ENCODE measurements at regions not wholly inside any gene's neighbourhood (a gene's known extent, or its start where the extent isn't known, plus 50 kb on each side); places are given as distances from the start of the nearest gene placed in this dataset.
A peak's percentile ranks its signal among the peaks of the same experiment; 100 is the strongest.
"Not testable (repeated sequence)": the region's sequence is repeated elsewhere in the genome, so short reads cannot be mapped to it uniquely, and the experiment has no call there.

GRCh38 chr6:168995526-168996355, 257.9 kb downstream of the THBS2 start:
- Mint-ChIP-seq H3K4me3 (no peak overlapping the region), H3K9me3 (no peaks in the 10 kb centered on the region), H3K4me1 (no peaks in the 10 kb centered on the region), H3K27ac (no peak overlapping the region), H3K27me3 (ENCODE audit: low read depth) (no peaks in the 10 kb centered on the region), H3K36me3 (no peaks in the 10 kb centered on the region)
- DNase-seq (ENCODE audit: low spot score in 2 of 2, unreplicated experiment in 2 of 2), result no peak
- no peak for TF ChIP-seq CTCF (IDR thresholded peaks at IDR 0.05; ENCODE audit: unreplicated experiment)

GRCh38 chr6:168994956-168995355, 258.7 kb downstream of the THBS2 start:
- no peaks in the 10 kb centered on the region for H3K9me3 Mint-ChIP-seq
- DNase-seq (ENCODE audit: low spot score in 2 of 2, unreplicated experiment in 2 of 2), result no peak
- no peaks in the 10 kb centered on the region for H3K36me3 Mint-ChIP-seq
- peaks cover 2% of the 10 kb centered on the region for H3K4me1 Mint-ChIP-seq
- no peak overlapping the region for H3K4me3 Mint-ChIP-seq
- no peak for TF ChIP-seq CTCF (IDR thresholded peaks at IDR 0.05; ENCODE audit: unreplicated experiment)
- H3K27ac Mint-ChIP-seq, result no peak overlapping the region
- H3K27me3 Mint-ChIP-seq (ENCODE audit: low read depth), result no peaks in the 10 kb centered on the region

- Mint-ChIP-seq H3K27ac (peak overlapping the region; percentile 2), H3K9me3 (no peaks in the 10 kb centered on the region), H3K4me3 (no peak overlapping the region), H3K36me3 (no peaks in the 10 kb centered on the region), H3K4me1 (peaks cover 13% of the 10 kb centered on the region), H3K27me3 (ENCODE audit: low read depth) (no peaks in the 10 kb centered on the region)
- no peak for TF ChIP-seq CTCF (IDR thresholded peaks at IDR 0.05; ENCODE audit: unreplicated experiment)
- DNase-seq (ENCODE audit: low spot score in 2 of 2, unreplicated experiment in 2 of 2), result no peak
These were observed 261.1 kb downstream of the THBS2 start for GRCh38 chr6:168992446-168993144.

- H3K9me3 Mint-ChIP-seq; H3K4me3 Mint-ChIP-seq; H3K27ac Mint-ChIP-seq; DNase-seq (ENCODE audit: low spot score in 2 of 2, unreplicated experiment in 2 of 2); H3K27me3 Mint-ChIP-seq (ENCODE audit: low read depth); H3K36me3 Mint-ChIP-seq: not testable (repeated sequence)
- H3K4me1 Mint-ChIP-seq, result peaks cover 13% of the 10 kb centered on the region
These were observed 262.0 kb downstream of the THBS2 start for GRCh38 chr6:168991695-168992094.

- Mint-ChIP-seq H3K27me3 (ENCODE audit: low read depth) (no peaks in the 10 kb centered on the region), H3K4me3 (no peak overlapping the region), H3K27ac (peak overlapping the region; percentile 25), H3K4me1 (peaks cover 13% of the 10 kb centered on the region), H3K9me3 (no peaks in the 10 kb centered on the region), H3K36me3 (no peaks in the 10 kb centered on the region)
- no peak for TF ChIP-seq CTCF (IDR thresholded peaks at IDR 0.05; ENCODE audit: unreplicated experiment)
- no peak for DNase-seq (ENCODE audit: low spot score in 2 of 2, unreplicated experiment in 2 of 2)
These were observed 263.5 kb downstream of the THBS2 start for GRCh38 chr6:168990019-168990751.

- no peak overlapping the region for H3K27ac Mint-ChIP-seq
- H3K9me3 Mint-ChIP-seq, result no peaks in the 10 kb centered on the region
- H3K4me1 Mint-ChIP-seq, result peaks cover 13% of the 10 kb centered on the region
- H3K36me3 Mint-ChIP-seq, result no peaks in the 10 kb centered on the region
- no peak overlapping the region for H3K4me3 Mint-ChIP-seq
- no peak for TF ChIP-seq CTCF (IDR thresholded peaks at IDR 0.05; ENCODE audit: unreplicated experiment)
- no peak for DNase-seq (ENCODE audit: low spot score in 2 of 2, unreplicated experiment in 2 of 2)
- H3K27me3 Mint-ChIP-seq (ENCODE audit: low read depth), result no peaks in the 10 kb centered on the region
These were observed 264.2 kb downstream of the THBS2 start for GRCh38 chr6:168989421-168989820.
